SK-N-SH treated with all-trans-retinoic acid at 6 μM for 48 hours (cell line): ENCODE measurements at regions not wholly inside any gene's neighbourhood (a gene's known extent, or its start where the extent isn't known, plus 50 kb on each side); places are given as distances from the start of the nearest gene placed in this dataset.

Source experiments
- ATAC-seq: fragments of 200-7000 bp; cut with Tn5 transposase; 3 replicates; pipeline ENCODE4 v1.9.1; 2020; ENCODE audit warnings: mild to moderate bottlenecking, moderate library complexity
- ARNTL ChIP-seq: fragments of 450-650 bp; formaldehyde crosslinking; IDR thresholded peaks from 2 replicates; pipeline ENCODE4 v1.5.0; 2020; ENCODE audit warnings: low read depth, mild to moderate bottlenecking, moderate library complexity, borderline replicate concordance
- BACH2 ChIP-seq: fragments of 250-450 bp; sonication (Bioruptor Pico); IDR thresholded peaks from 2 replicates; pipeline ENCODE4 v1.9.0; 2021; ENCODE audit warnings: mild to moderate bottlenecking, borderline replicate concordance
- CSDC2 ChIP-seq: fragments of 250-450 bp; sonication (Bioruptor Pico); IDR thresholded peaks from 2 replicates; pipeline ENCODE4 v1.5.0; 2020; ENCODE audit warnings: mild to moderate bottlenecking, moderate library complexity
- ESRRG ChIP-seq: fragments of 250-450 bp; sonication (Bioruptor Pico); IDR thresholded peaks from 2 replicates; pipeline ENCODE4 v1.6.1; 2021; ENCODE audit warnings: mild to moderate bottlenecking
- GLIS3 ChIP-seq: fragments of 250-450 bp; sonication (Bioruptor Pico); IDR thresholded peaks from 2 replicates; pipeline ENCODE4 v1.5.0; 2020; ENCODE audit warnings: mild to moderate bottlenecking, moderate library complexity
- ISL1 ChIP-seq: fragments of 250-450 bp; sonication (Bioruptor Pico); IDR thresholded peaks from 2 replicates; pipeline ENCODE4 v2.1.2; 2022; ENCODE audit warnings: mild to moderate bottlenecking, moderate library complexity
- OSR1 ChIP-seq: fragments of 250-450 bp; sonication (Bioruptor Pico); IDR thresholded peaks from 2 replicates; pipeline ENCODE4 v1.8.0; 2022; ENCODE audit warnings: moderate library complexity, mild to moderate bottlenecking, inconsistent platforms
- PPARA ChIP-seq: fragments of 250-450 bp; sonication (Bioruptor Pico); IDR thresholded peaks from 2 replicates; pipeline ENCODE4 v1.5.0; 2020; ENCODE audit warnings: mild to moderate bottlenecking, borderline replicate concordance
- RARB ChIP-seq: fragments of 250-450 bp; sonication (Bioruptor Pico); IDR thresholded peaks from 2 replicates; pipeline ENCODE4 v1.8.0; 2021; ENCODE audit warnings: mild to moderate bottlenecking, moderate library complexity
- SNAI2 ChIP-seq: fragments of 250-450 bp; sonication (Bioruptor Pico); IDR thresholded peaks from 2 replicates; pipeline ENCODE4 v1.5.0; 2020; ENCODE audit warnings: mild to moderate bottlenecking, moderate library complexity
- TOX ChIP-seq: fragments of 250-450 bp; sonication (Bioruptor Pico); IDR thresholded peaks from 2 replicates; pipeline ENCODE4 v1.8.0; 2021; ENCODE audit warnings: mild to moderate bottlenecking, moderate library complexity, borderline replicate concordance
- ZC3H10 ChIP-seq: fragments of 250-450 bp; sonication (Bioruptor Pico); IDR thresholded peaks from 2 replicates; pipeline ENCODE4 v1.5.1; 2021; ENCODE audit warnings: mild to moderate bottlenecking, moderate library complexity
- ZFP3 ChIP-seq: fragments of 250-450 bp; sonication (Bioruptor Pico); IDR thresholded peaks from 2 replicates; pipeline ENCODE4 v1.5.0; 2020; ENCODE audit warnings: mild to moderate bottlenecking, moderate library complexity
- ZFP30 ChIP-seq: fragments of 450-650 bp; formaldehyde crosslinking; IDR thresholded peaks from 2 replicates; pipeline ENCODE4 v1.5.0; 2022; ENCODE audit warnings: mild to moderate bottlenecking, moderate library complexity
- ZNF565 ChIP-seq: fragments of 450-650 bp; formaldehyde crosslinking; conservative IDR thresholded peaks from 2 replicates; pipeline ENCODE4 v1.5.0; 2020; ENCODE audit warnings: low read depth, mild to moderate bottlenecking, moderate library complexity
- ZNF70 ChIP-seq: fragments of 450-650 bp; formaldehyde crosslinking; IDR thresholded peaks from 2 replicates; pipeline ENCODE4 v1.5.0; 2020; ENCODE audit warnings: mild to moderate bottlenecking, moderate library complexity
- TF ChIP-seq, protein P1 (sequence below): fragments of 250-450 bp; sonication (Bioruptor Pico); IDR thresholded peaks from 2 replicates; pipeline ENCODE4 v1.5.1; 2020; ENCODE audit warnings: low read depth, mild to moderate bottlenecking, moderate library complexity
- TF ChIP-seq, protein P2 (sequence below): fragments of 250-450 bp; sonication (Bioruptor Pico); IDR thresholded peaks from 2 replicates; pipeline ENCODE4 v1.8.0; 2021; ENCODE audit warnings: low read depth, mild to moderate bottlenecking, moderate library complexity, borderline replicate concordance
- TF ChIP-seq, protein P3 (sequence below): fragments of 250-450 bp; sonication (Bioruptor Pico); IDR thresholded peaks from 2 replicates; pipeline ENCODE4 v1.5.1; 2021; ENCODE audit warnings: mild to moderate bottlenecking, moderate library complexity
- TF ChIP-seq, protein P4 (sequence below): fragments of 250-450 bp; sonication (Bioruptor Pico); IDR thresholded peaks from 2 replicates; pipeline ENCODE4 v1.5.0; 2020; ENCODE audit warnings: mild to moderate bottlenecking, moderate library complexity
- TF ChIP-seq, protein P5 (sequence below): fragments of 250-450 bp; sonication (Bioruptor Pico); IDR thresholded peaks from 2 replicates; pipeline ENCODE4 v1.8.0; 2020; ENCODE audit warnings: mild to moderate bottlenecking, moderate library complexity, borderline replicate concordance

DNA sequence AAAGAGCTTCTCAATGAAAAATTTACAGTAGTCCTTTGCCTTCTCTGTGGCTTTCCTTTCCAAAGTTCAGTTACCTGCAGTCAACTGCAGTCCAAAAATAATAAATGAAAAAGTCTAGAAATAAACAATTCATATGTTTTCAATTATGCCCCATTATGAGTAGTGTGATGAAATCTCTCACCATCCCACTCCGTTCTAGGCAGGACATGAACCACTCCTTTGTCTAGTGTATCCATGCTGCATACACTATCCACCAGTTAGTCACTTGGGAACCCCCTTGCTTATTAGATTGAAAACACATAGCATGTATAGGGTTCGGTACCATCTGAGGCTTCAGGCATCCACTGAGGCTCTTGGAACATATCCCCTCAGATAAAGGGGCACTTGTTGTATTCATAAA, 80.6 kb upstream of the EYA4 start:
- TF ChIP-seq ZNF565 (CRISPR knock-in tag) (no peak), TOX (CRISPR knock-in tag) (no peak), ZFP30 (CRISPR knock-in tag) (no peak), ISL1 (CRISPR knock-in tag) (no peak), GLIS3 (no peak), RARB (CRISPR knock-in tag) (no peak)
- TF ChIP-seq, protein P1, sequence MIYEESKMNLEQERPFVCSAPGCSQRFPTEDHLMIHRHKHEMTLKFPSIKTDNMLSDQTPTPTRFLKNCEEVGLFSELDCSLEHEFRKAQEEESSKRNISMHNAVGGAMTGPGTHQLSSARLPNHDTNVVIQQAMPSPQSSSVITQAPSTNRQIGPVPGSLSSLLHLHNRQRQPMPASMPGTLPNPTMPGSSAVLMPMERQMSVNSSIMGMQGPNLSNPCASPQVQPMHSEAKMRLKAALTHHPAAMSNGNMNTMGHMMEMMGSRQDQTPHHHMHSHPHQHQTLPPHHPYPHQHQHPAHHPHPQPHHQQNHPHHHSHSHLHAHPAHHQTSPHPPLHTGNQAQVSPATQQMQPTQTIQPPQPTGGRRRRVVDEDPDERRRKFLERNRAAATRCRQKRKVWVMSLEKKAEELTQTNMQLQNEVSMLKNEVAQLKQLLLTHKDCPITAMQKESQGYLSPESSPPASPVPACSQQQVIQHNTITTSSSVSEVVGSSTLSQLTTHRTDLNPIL (CRISPR knock-in tag) = no peak
- TF ChIP-seq, protein P2, sequence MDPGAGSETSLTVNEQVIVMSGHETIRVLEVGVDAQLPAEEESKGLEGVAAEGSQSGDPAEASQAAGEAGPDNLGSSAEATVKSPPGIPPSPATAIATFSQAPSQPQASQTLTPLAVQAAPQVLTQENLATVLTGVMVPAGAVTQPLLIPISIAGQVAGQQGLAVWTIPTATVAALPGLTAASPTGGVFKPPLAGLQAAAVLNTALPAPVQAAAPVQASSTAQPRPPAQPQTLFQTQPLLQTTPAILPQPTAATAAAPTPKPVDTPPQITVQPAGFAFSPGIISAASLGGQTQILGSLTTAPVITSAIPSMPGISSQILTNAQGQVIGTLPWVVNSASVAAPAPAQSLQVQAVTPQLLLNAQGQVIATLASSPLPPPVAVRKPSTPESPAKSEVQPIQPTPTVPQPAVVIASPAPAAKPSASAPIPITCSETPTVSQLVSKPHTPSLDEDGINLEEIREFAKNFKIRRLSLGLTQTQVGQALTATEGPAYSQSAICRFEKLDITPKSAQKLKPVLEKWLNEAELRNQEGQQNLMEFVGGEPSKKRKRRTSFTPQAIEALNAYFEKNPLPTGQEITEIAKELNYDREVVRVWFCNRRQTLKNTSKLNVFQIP (CRISPR knock-in tag) = no peak
- TF ChIP-seq, all 23 proteins: peak for 0
- ATAC-seq = peak; percentile 40; the same call in 2 of the 3 replicates

DNA sequence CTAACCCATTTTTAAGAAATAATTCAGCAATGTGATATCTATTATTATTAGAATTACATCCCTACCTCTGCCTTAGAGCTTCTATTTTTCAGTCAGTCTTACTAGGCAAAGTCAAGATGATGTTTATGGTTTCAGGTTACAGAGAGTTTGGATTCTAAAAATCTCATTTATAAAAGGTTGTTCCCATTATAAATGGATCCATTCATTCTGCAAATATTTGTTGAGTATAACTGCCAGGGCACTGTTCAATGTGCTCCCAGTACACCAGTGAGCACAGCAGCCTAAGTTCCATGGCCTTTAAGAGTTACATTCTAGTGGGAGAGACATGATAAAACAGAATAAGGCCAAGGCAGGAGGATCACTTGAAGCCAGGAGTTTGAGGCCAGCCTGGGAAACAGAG, 75.9 kb upstream of the EYA4 start:
- no peak for TF ChIP-seq PPARA
- TF ChIP-seq, protein P3, sequence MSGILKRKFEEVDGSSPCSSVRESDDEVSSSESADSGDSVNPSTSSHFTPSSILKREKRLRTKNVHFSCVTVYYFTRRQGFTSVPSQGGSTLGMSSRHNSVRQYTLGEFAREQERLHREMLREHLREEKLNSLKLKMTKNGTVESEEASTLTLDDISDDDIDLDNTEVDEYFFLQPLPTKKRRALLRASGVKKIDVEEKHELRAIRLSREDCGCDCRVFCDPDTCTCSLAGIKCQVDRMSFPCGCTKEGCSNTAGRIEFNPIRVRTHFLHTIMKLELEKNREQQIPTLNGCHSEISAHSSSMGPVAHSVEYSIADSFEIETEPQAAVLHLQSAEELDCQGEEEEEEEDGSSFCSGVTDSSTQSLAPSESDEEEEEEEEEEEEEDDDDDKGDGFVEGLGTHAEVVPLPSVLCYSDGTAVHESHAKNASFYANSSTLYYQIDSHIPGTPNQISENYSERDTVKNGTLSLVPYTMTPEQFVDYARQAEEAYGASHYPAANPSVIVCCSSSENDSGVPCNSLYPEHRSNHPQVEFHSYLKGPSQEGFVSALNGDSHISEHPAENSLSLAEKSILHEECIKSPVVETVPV (CRISPR knock-in tag) = no peak
- TF ChIP-seq, protein P4, sequence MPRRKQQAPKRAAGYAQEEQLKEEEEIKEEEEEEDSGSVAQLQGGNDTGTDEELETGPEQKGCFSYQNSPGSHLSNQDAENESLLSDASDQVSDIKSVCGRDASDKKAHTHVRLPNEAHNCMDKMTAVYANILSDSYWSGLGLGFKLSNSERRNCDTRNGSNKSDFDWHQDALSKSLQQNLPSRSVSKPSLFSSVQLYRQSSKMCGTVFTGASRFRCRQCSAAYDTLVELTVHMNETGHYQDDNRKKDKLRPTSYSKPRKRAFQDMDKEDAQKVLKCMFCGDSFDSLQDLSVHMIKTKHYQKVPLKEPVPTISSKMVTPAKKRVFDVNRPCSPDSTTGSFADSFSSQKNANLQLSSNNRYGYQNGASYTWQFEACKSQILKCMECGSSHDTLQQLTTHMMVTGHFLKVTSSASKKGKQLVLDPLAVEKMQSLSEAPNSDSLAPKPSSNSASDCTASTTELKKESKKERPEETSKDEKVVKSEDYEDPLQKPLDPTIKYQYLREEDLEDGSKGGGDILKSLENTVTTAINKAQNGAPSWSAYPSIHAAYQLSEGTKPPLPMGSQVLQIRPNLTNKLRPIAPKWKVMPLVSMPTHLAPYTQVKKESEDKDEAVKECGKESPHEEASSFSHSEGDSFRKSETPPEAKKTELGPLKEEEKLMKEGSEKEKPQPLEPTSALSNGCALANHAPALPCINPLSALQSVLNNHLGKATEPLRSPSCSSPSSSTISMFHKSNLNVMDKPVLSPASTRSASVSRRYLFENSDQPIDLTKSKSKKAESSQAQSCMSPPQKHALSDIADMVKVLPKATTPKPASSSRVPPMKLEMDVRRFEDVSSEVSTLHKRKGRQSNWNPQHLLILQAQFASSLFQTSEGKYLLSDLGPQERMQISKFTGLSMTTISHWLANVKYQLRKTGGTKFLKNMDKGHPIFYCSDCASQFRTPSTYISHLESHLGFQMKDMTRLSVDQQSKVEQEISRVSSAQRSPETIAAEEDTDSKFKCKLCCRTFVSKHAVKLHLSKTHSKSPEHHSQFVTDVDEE = no peak
- TF ChIP-seq ISL1 (CRISPR knock-in tag) = no peak
- TF ChIP-seq GLIS3 = no peak
- TF ChIP-seq ZNF70 (CRISPR knock-in tag) = no peak
- no peak for TF ChIP-seq ZFP30 (CRISPR knock-in tag)
- no peak for TF ChIP-seq SNAI2
- no peak for TF ChIP-seq BACH2 (CRISPR knock-in tag)
- TF ChIP-seq, protein P1 (CRISPR knock-in tag) = no peak
- no peak for TF ChIP-seq ESRRG (CRISPR knock-in tag)
- TF ChIP-seq RARB (CRISPR knock-in tag) = no peak
- no peak for TF ChIP-seq ZC3H10 (CRISPR knock-in tag)
- TF ChIP-seq ARNTL (CRISPR knock-in tag) = no peak
- TF ChIP-seq CSDC2 (CRISPR knock-in tag) = no peak
- TF ChIP-seq, protein P2 (CRISPR knock-in tag) = no peak
- TF ChIP-seq, protein P5, sequence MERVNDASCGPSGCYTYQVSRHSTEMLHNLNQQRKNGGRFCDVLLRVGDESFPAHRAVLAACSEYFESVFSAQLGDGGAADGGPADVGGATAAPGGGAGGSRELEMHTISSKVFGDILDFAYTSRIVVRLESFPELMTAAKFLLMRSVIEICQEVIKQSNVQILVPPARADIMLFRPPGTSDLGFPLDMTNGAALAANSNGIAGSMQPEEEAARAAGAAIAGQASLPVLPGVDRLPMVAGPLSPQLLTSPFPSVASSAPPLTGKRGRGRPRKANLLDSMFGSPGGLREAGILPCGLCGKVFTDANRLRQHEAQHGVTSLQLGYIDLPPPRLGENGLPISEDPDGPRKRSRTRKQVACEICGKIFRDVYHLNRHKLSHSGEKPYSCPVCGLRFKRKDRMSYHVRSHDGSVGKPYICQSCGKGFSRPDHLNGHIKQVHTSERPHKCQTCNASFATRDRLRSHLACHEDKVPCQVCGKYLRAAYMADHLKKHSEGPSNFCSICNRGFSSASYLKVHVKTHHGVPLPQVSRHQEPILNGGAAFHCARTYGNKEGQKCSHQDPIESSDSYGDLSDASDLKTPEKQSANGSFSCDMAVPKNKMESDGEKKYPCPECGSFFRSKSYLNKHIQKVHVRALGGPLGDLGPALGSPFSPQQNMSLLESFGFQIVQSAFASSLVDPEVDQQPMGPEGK (CRISPR knock-in tag) = no peak
- TF ChIP-seq ZNF565 (CRISPR knock-in tag) = no peak
- TF ChIP-seq ZFP3 (CRISPR knock-in tag) = no peak
- TF ChIP-seq OSR1 (CRISPR knock-in tag) = no peak
- ATAC-seq = no peak
